ENCODE measurements at regions not wholly inside any gene's neighbourhood (a gene's known extent, or its start where the extent isn't known, plus 50 kb on each side); places are given as distances from the start of the nearest gene placed in this dataset.
"Not testable (repeated sequence)": the region's sequence is repeated elsewhere in the genome, so short reads cannot be mapped to it uniquely, and the experiment has no call there.

DNA sequence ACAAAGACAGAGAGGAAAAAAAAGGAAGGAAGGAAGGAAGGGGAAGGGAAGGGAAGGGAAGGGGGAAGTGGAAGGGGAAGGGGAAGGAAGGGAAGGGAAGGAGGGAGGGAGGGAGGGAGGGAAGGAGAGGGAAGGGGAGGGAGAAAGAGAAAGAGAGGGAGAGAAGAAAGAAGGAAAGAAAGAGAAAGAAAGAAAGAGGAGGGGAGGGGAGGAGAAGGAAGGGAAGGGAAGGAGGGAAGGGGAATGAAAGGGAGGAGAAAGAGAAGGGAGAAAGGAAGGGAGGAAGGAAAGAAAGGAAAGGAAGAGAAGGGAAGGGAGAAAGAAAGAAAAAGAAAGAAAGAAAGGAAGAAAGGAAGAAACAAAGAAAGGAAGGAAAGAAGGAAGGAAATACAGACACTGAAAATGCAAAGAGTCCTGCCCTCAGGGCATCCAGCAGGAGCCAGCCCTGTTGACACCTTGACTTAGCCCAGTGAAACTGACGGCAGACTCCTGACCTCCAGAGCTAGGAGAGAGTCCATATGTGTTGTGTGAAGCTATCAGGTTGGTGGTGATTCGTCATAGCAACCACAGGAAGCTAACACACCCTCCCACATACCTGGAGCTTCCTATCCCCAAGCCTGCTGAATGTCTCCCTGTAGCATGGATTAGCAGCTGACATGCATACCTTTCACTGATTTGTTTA, 58.7 kb upstream of the SULF2 start:
- no peak for DNase-seq (ENCODE audit: low spot score)

DNA sequence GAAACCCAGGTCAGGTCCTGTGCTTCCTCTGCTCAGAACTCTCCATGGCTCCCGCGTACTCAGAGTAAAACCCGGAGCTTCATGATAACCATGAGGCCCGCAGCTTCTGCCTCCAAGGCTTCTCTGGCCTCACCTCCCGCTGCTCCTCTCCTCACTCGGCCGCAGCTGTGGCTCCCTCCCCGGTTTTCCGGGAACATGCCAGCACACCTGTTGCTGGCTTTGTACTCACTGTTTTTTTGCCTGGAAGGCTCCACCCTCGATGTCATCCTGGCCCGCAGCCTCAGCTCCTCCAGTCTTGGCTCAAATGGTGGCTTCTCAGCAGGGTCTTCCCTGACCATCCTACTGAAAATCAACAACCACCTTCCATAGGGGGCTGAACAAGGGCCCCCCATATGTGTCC, 57.7 kb upstream of the SULF2 start:
- DNase-seq (ENCODE audit: low spot score) = not testable (repeated sequence)

DNA sequence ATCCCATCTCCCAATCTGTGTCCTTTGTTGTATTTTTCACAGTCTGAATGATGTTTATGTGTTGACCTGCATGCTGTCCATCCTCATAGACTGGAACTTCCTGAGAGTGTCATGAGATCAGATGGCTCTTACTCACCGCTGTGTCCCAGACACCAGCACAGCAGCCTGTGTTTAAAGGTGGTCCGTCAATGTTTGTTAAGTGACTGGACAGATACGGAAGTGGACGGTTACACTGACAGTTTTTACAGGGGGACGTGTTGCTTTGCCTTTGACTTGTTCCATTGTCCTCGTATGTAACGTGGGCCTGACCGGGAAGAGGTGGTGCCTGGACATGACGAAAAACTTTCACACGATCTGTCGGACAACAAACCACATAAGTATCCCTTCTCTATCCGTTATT, 56.7 kb upstream of the SULF2 start:
- not testable (repeated sequence) for DNase-seq (ENCODE audit: low spot score)

DNA sequence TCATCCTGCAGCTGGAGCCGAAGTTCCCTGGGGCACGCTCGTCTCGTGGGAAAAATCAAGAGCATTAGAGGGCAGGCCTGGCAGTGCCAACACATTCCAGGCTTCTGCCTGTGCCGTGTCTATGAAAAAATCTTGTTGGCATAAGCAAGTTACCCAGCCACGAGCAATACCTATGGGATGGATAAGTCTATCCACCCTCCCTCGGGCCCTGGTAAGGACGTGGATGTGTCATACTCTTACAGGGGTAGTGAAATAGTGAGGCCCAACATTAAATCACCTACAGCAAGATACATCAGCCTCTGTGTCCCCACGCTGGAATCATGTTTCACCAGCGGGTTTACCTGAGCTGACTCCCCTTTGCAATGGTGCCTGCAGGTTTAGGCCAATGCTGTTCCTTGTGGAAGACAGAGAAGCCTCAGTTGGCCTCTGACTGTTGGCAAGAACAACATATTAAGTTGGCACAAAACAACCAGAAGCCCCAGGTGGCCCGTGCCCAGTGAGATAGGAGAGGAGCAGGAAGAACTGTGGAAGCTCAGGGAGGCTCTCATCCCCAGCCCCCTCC, 51.1 kb upstream of the SULF2 start:
- DNase-seq (ENCODE audit: low spot score) = not testable (repeated sequence)

Measured in AG08396 (cell line).